A549 (cell line): ENCODE measurements at regions not wholly inside any gene's neighbourhood (a gene's known extent, or its start where the extent isn't known, plus 50 kb on each side); places are given as distances from the start of the nearest gene placed in this dataset.
"Not testable (repeated sequence)": the region's sequence is repeated elsewhere in the genome, so short reads cannot be mapped to it uniquely, and the experiment has no call there.

Experiments
- ATAC-seq, 2 experiments: fragments of 200-7000 bp in 1 of 2; fragments of >200 bp in 1 of 2; cut with Nextera tagmentation in 1 of 2; cut with Tn5 transposase in 1 of 2; 3 replicates each; pipeline versions ENCODE4 v1.8.0 to v1.9.1; 2018 to 2020; ENCODE audit warnings: mild to moderate bottlenecking in 1 of 2, moderate library complexity in 1 of 2
- CTCF ChIA-PET: fragments of 300-600 bp; sonication (Branson Sonifier 250); formaldehyde crosslinking; extraction: SDS; loops from one replicate; lab custom pipeline; 2021; ENCODE audit warnings: antibody characterized with exemption, inconsistent platforms; lab: Yijun Ruan, JAX
- POLR2A ChIA-PET: fragments of 350-600 bp; formaldehyde crosslinking; extraction: SDS; loops from one replicate; lab custom pipeline; 2021; ENCODE audit warnings: antibody characterized with exemption, inconsistent platforms; lab: Yijun Ruan, JAX
- DNase-seq, 2 experiments: peaks; one replicate each; pipeline versions ENCODE4 v3.0.0 to v3.0.0-alpha.2; 2011 to 2016; ENCODE audit warnings: low read depth in 1 of 2, low spot score in 1 of 2
- FAIRE-seq: peaks from 2 replicates; lab custom pipeline; 2011; peaks lifted over from hg19 to GRCh38; lab: Jason Lieb, UNC
- H3K27ac ChIP-seq, 2 experiments: fragments of >200 bp; sonication (Bioruptor Twin); formaldehyde crosslinking; 3 replicates each; pipeline ENCODE4 v1.5.1; 2016 to 2017
- H3K4me1 ChIP-seq: fragments of >200 bp; sonication (Bioruptor Twin); formaldehyde crosslinking; 3 replicates; pipeline ENCODE4 v1.6.1; 2016
- H3K4me2 ChIP-seq: fragments of >200 bp; sonication (Bioruptor Twin); formaldehyde crosslinking; 3 replicates; pipeline ENCODE4 v1.6.1; 2016
- H3K4me3 ChIP-seq: fragments of >200 bp; sonication (Bioruptor Twin); formaldehyde crosslinking; 3 replicates; pipeline ENCODE4 v1.5.1; 2016
- H3K9me3 ChIP-seq: fragments of >200 bp; sonication (Bioruptor Twin); formaldehyde crosslinking; 3 replicates; pipeline ENCODE4 v1.6.1; 2016
- CBX2 ChIP-seq: fragments of 200-600 bp; sonication (generic); IDR thresholded peaks from 2 replicates; pipeline ENCODE4 v1.6.1; 2016; ENCODE audit warnings: low read depth, mild to moderate bottlenecking, borderline replicate concordance
- CHD4 ChIP-seq: fragments of 200-600 bp; sonication (generic); IDR thresholded peaks from 2 replicates; pipeline ENCODE4 v1.6.1; 2016; ENCODE audit warnings: antibody characterized with exemption, mild to moderate bottlenecking, borderline replicate concordance
- FOSB ChIP-seq: fragments of 250-450 bp; sonication (Bioruptor Pico); IDR thresholded peaks from 2 replicates; pipeline ENCODE4 v1.5.0; 2020; ENCODE audit warnings: mild to moderate bottlenecking, moderate library complexity
- FOSL2 ChIP-seq, 2 experiments: fragments of 450-650 bp in 1 of 2; fragments of >200 bp in 1 of 2; sonication (Bioruptor Twin) in 1 of 2; formaldehyde crosslinking; IDR thresholded peaks; 2 replicates each; pipeline versions ENCODE4 v1.5.0 to v1.6.1; 2016 to 2020; ENCODE audit warnings: mild to moderate bottlenecking in 1 of 2, moderate library complexity in 1 of 2
- FOXS1 ChIP-seq: fragments of 250-450 bp; sonication (Bioruptor Pico); IDR thresholded peaks from 2 replicates; pipeline ENCODE4 v1.5.0; 2020; ENCODE audit warnings: mild to moderate bottlenecking, moderate library complexity
- HDAC2 ChIP-seq: fragments of 200-600 bp; sonication (generic); IDR thresholded peaks from 2 replicates; pipeline ENCODE4 v1.6.1; 2016
- HOXA7 ChIP-seq: fragments of 250-450 bp; sonication (Bioruptor Pico); IDR thresholded peaks from 2 replicates; pipeline ENCODE4 v1.5.0; 2020; ENCODE audit warnings: mild to moderate bottlenecking, moderate library complexity
- JUN ChIP-seq, 2 experiments: fragments of >200 bp; sonication (Bioruptor Twin); formaldehyde crosslinking; IDR thresholded peaks; 2 replicates in 1 of 2; 3 replicates in 1 of 2; pipeline ENCODE4 v1.6.1; 2016 to 2017
- JUNB ChIP-seq: fragments of >200 bp; sonication (Bioruptor Twin); formaldehyde crosslinking; IDR thresholded peaks from 2 replicates; pipeline ENCODE4 v1.6.1; 2016
- MYC ChIP-seq: IDR thresholded peaks from 2 replicates; pipeline ENCODE4 v1.6.1; 2012; ENCODE audit warnings: mild to moderate bottlenecking, inconsistent platforms, low read length, improper control_type of control experiment, borderline replicate concordance
- NFE2L2 ChIP-seq: fragments of 150-350 bp; conservative IDR thresholded peaks from 2 replicates; pipeline ENCODE4 v1.6.1; 2014; ENCODE audit warnings: low read length
- NPAS2 ChIP-seq: fragments of 250-450 bp; sonication (Bioruptor Pico); IDR thresholded peaks from 2 replicates; pipeline ENCODE4 v1.8.0; 2022; ENCODE audit warnings: mild to moderate bottlenecking, moderate library complexity, borderline replicate concordance
- POLR2AphosphoS2 ChIP-seq: conservative IDR thresholded peaks from 2 replicates; pipeline ENCODE4 v1.6.1; 2012; ENCODE audit warnings: low read length, improper control_type of control experiment, inconsistent platforms
- RAD21 ChIP-seq, 2 experiments: fragments of >200 bp in 1 of 2; sonication (Bioruptor Twin) in 1 of 2; formaldehyde crosslinking in 1 of 2; IDR thresholded peaks in 1 of 2; conservative IDR thresholded peaks in 1 of 2; 2 replicates in 1 of 2; 3 replicates in 1 of 2; pipeline ENCODE4 v1.6.1; 2012 to 2018; ENCODE audit warnings: inconsistent platforms in 1 of 2
- RCOR1 ChIP-seq: fragments of 150-350 bp; IDR thresholded peaks from 2 replicates; pipeline ENCODE4 v1.6.1; 2014; ENCODE audit warnings: antibody characterized with exemption, low read length, low read depth
- TP53 ChIP-seq: fragments of 250-450 bp; sonication (Bioruptor Pico); IDR thresholded peaks from 2 replicates; pipeline ENCODE4 v1.5.0; 2021; ENCODE audit warnings: mild to moderate bottlenecking, moderate library complexity
- ZC3H11A ChIP-seq: fragments of 450-650 bp; IDR thresholded peaks from 2 replicates; pipeline ENCODE4 v1.6.1; 2014; ENCODE audit warnings: antibody characterized with exemption, mild to moderate bottlenecking
- WGBS: methylation state at CpG from one replicate; pipeline ENCODE4 v1.1.6; 2017; ENCODE audit errors: missing lambda C conversion rate; 5-methylcytosine and 5-hydroxymethylcytosine counted together
- TF ChIP-seq, protein P1 (sequence below): fragments of 450-650 bp; IDR thresholded peaks from 2 replicates; pipeline ENCODE4 v1.6.1; 2014; ENCODE audit warnings: antibody characterized with exemption
- TF ChIP-seq, protein P2 (sequence below): fragments of 200-600 bp; sonication (generic); IDR thresholded peaks from 2 replicates; pipeline ENCODE4 v1.6.1; 2016; ENCODE audit warnings: antibody characterized with exemption, mild to moderate bottlenecking, moderate library complexity
- TF ChIP-seq, protein P3 (sequence below): IDR thresholded peaks from 2 replicates; pipeline ENCODE4 v1.6.1; 2012

DNA sequence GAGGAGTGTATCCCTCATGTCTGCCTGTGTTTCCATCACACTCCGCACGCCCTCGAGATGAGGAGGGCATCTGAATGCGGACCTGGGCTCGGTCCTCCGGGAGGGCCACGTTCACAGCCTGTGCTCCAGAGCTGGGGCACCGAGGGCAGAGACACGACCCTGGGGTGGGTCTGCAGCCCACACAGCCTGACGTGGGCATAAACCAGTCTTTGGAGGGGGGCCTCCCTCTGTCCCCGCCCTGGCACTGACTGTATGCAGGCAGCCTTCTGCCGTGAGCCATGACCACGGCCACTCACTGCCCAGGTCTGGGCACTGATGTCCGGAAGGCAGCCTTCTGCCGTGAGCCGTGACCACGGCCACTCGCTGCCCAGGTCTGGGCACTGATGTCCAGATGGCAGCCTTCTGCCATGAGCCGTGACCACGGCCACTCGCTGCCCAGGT is 1425.1 kb downstream of the BRD1 start (continued):
- TF ChIP-seq, protein P1, sequence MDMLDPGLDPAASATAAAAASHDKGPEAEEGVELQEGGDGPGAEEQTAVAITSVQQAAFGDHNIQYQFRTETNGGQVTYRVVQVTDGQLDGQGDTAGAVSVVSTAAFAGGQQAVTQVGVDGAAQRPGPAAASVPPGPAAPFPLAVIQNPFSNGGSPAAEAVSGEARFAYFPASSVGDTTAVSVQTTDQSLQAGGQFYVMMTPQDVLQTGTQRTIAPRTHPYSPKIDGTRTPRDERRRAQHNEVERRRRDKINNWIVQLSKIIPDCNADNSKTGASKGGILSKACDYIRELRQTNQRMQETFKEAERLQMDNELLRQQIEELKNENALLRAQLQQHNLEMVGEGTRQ = no peak

DNA sequence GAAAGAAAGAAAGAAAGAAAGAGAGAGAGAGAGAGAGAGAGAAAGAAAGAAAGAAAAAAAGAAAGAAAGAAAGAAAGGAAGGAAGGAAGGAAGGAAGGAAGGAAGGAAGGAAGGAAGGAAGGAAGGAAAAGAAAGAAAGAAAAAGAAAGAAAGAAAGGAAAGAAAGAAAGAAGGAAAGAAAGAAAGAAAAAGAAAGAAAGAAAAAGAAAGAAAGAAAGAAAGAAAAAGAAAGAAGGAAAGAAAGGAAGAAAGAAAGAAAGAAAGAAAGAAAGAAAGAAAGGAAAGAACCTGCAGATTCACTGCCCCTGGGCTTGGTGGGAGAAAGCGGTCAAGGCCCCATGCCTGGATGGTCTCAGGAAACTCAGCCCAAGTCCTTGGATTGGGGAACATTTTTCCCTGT is 1426.2 kb downstream of the BRD1 start:
- Histone ChIP-seq H3K4me1 (peaks cover 34% of the 10 kb centered on the region), H3K27ac (peak overlapping the region; percentile 56 to 99; a peak in 5 of 6 replicates)
- POLR2A ChIA-PET, H3K9me3 ChIP-seq, ATAC-seq, CTCF ChIA-PET, FAIRE-seq, H3K4me2 ChIP-seq, H3K4me3 ChIP-seq, DNase-seq: not testable (repeated sequence)
- WGBS = 82% methylated on average over 1 of the region's 1 CpG

DNA sequence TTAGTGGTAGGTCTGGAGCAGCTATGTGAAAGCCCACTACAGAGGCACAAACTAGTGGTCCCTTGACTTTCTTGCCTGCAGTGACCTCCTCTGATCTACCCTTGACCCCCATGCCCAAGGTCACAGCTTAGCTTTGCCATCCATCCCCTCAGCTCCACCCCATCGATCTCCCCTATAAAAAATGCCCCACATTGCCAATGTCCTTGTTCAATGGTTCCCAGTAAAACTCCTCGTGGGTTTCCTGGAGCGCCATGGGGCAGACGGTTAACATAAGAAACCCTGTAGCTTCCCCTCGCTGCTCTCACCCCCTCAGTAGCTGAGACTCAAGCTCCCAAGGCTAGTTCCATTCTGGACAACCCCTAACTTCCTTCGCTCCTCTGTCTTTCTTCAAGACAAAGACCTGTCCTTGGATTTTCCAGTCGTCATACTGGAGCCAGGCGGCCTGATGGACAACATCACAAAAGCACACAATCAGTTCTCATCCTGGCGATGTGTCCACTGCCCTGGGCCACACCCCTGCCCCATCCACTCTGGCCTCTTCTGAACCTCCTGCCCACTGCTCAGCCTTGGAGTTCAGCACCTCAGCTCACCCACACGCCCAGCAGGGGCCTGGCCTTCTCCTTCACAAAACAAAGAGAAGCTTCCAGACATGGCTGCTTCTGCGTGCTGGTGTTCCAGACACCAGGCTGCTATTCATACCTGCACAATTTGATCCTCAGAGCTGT is 1429.3 kb downstream of the BRD1 start:
- ChIA-PET CTCF (no interaction called here), POLR2A (no interaction called here)
- Histone ChIP-seq H3K4me2 (no peak overlapping the region), H3K4me3 (no peak overlapping the region), H3K9me3 (no peaks in the 10 kb centered on the region; the same call in 2 of the 3 replicates), H3K4me1 (peaks cover 13% of the 10 kb centered on the region; the same call in 2 of the 3 replicates), H3K27ac (peak overlapping the region in 1 of 2 experiments; percentile 76; a peak in 4 of 6 replicates)
- TF ChIP-seq, protein P2, sequence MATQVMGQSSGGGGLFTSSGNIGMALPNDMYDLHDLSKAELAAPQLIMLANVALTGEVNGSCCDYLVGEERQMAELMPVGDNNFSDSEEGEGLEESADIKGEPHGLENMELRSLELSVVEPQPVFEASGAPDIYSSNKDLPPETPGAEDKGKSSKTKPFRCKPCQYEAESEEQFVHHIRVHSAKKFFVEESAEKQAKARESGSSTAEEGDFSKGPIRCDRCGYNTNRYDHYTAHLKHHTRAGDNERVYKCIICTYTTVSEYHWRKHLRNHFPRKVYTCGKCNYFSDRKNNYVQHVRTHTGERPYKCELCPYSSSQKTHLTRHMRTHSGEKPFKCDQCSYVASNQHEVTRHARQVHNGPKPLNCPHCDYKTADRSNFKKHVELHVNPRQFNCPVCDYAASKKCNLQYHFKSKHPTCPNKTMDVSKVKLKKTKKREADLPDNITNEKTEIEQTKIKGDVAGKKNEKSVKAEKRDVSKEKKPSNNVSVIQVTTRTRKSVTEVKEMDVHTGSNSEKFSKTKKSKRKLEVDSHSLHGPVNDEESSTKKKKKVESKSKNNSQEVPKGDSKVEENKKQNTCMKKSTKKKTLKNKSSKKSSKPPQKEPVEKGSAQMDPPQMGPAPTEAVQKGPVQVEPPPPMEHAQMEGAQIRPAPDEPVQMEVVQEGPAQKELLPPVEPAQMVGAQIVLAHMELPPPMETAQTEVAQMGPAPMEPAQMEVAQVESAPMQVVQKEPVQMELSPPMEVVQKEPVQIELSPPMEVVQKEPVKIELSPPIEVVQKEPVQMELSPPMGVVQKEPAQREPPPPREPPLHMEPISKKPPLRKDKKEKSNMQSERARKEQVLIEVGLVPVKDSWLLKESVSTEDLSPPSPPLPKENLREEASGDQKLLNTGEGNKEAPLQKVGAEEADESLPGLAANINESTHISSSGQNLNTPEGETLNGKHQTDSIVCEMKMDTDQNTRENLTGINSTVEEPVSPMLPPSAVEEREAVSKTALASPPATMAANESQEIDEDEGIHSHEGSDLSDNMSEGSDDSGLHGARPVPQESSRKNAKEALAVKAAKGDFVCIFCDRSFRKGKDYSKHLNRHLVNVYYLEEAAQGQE = no peak
- TF ChIP-seq RCOR1 = no peak
- TF ChIP-seq JUN (IDR thresholded peaks at IDR 0.05) = no peak
- TF ChIP-seq NFE2L2 = no peak
- no peak for TF ChIP-seq HOXA7 (CRISPR knock-in tag)
- TF ChIP-seq POLR2AphosphoS2 = no peak
- no peak for TF ChIP-seq CBX2
- no peak for TF ChIP-seq MYC
- TF ChIP-seq CHD4 = no peak
- TF ChIP-seq ZC3H11A = no peak
- TF ChIP-seq HDAC2 = no peak
- TF ChIP-seq TP53 (CRISPR knock-in tag) = no peak
- no peak for TF ChIP-seq RAD21 (conservative IDR thresholded peaks at IDR 0.05 in 1 of 2, IDR thresholded peaks at IDR 0.05 in 1 of 2)
- TF ChIP-seq NPAS2 (CRISPR knock-in tag) = no peak
- no peak for TF ChIP-seq FOSB (CRISPR knock-in tag)
- no peak for TF ChIP-seq FOXS1 (CRISPR knock-in tag)
- TF ChIP-seq JUNB = no peak
- TF ChIP-seq FOSL2 (IDR thresholded peaks at IDR 0.05) = no peak
- no peak for TF ChIP-seq FOSL2 (CRISPR knock-in tag; IDR thresholded peaks at IDR 0.05)
- TF ChIP-seq, protein P3, sequence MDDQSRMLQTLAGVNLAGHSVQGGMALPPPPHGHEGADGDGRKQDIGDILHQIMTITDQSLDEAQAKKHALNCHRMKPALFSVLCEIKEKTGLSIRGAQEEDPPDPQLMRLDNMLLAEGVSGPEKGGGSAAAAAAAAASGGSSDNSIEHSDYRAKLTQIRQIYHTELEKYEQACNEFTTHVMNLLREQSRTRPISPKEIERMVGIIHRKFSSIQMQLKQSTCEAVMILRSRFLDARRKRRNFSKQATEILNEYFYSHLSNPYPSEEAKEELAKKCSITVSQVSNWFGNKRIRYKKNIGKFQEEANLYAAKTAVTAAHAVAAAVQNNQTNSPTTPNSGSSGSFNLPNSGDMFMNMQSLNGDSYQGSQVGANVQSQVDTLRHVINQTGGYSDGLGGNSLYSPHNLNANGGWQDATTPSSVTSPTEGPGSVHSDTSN = no peak
- 89% methylated on average over 11 of the region's 11 CpGs for WGBS
- ATAC-seq (no peak), FAIRE-seq (no peak), DNase-seq (no peak)
